Activated T-cell treated with anti-CD3 and anti-CD28 coated beads, Interleukin-2, amount 50 U/mL, for 4 hours (primary cell): ENCODE measurements at regions not wholly inside any gene's neighbourhood (a gene's known extent, or its start where the extent isn't known, plus 50 kb on each side); places are given as distances from the start of the nearest gene placed in this dataset.
A peak's percentile ranks its signal among the peaks of the same experiment; 100 is the strongest.

ENCODE experiments used
- ATAC-seq, 2 donors: fragments of 200-7000 bp; cut with Tn5 transposase; one replicate each; pipeline ENCODE4 v1.10.0; 2021
- DNase-seq: peaks from one replicate; pipeline ENCODE4 v3.0.0-alpha.2; 2020
- H3K27me3 Mint-ChIP-seq: one replicate; pipeline ENCODE4 v1.8.0; 2021; ENCODE audit warnings: low read depth, mixed read lengths
- H3K36me3 Mint-ChIP-seq: one replicate; pipeline ENCODE4 v1.8.0; 2022; ENCODE audit warnings: mixed read lengths; ENCODE audit not compliant: insufficient read depth
- H3K4me1 Mint-ChIP-seq: one replicate; pipeline ENCODE4 v1.8.0; 2021; ENCODE audit warnings: low read depth, mixed read lengths
- H3K4me3 Mint-ChIP-seq: one replicate; pipeline ENCODE4 v1.8.0; 2021; ENCODE audit warnings: mild to moderate bottlenecking, moderate library complexity, mixed read lengths
- H3K9me3 Mint-ChIP-seq: one replicate; pipeline ENCODE4 v1.8.0; 2021; ENCODE audit warnings: mixed read lengths

DNA sequence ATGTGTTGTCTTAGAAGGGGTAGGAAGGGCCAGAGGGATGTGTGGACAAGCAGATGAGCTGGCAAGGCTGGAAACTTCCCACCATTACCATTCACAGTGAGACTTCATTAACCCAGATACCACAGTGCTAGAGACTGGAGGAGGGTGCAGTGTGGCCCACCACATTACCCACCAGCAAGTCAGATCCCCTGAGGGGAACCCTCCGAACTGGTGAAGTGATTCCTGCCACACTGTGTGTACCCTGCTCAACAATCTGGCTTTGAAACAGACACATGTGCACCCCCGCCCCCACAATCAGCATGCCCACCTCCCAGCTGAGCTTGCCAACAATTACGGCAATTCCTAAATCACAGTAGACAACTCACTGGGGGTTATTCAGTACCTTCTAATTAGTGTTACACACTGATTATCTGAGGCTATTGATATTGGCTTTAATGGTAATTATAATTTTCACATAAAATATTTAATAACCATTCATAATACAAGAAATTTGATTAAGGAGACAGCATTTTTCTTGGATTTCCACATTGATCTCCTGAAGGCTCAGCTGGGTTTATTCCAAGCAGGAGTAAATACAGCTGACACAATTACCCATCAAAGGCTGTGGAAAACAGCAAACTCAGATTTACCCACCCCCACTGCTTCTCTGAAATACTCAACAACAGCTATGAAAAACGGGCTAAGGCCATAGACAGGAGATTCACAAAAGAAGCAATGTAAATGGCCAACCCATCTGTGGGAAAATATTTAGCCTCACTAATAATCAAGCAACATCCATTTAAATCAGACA is 169.3 kb upstream of the FSTL4 start:
- no peaks in the 10 kb centered on the region for H3K36me3 Mint-ChIP-seq
- DNase-seq (no peak), ATAC-seq (no peak)
- no peaks in the 10 kb centered on the region for H3K4me1 Mint-ChIP-seq
- no peaks in the 10 kb centered on the region for H3K9me3 Mint-ChIP-seq
- H3K4me3 Mint-ChIP-seq = no peak overlapping the region
- H3K27me3 Mint-ChIP-seq = no peaks in the 10 kb centered on the region

GRCh38 chr5:133780619-133781280 is 168.4 kb upstream of the FSTL4 start:
- no peaks in the 10 kb centered on the region for H3K9me3 Mint-ChIP-seq
- no peaks in the 10 kb centered on the region for H3K36me3 Mint-ChIP-seq
- no peak for ATAC-seq
- no peak overlapping the region for H3K4me3 Mint-ChIP-seq
- no peaks in the 10 kb centered on the region for H3K27me3 Mint-ChIP-seq
- no peak for DNase-seq
- H3K4me1 Mint-ChIP-seq = no peaks in the 10 kb centered on the region

- Mint-ChIP-seq H3K36me3 (no peaks in the 10 kb centered on the region), H3K27me3 (no peaks in the 10 kb centered on the region), H3K4me3 (no peak overlapping the region), H3K4me1 (no peaks in the 10 kb centered on the region), H3K9me3 (no peaks in the 10 kb centered on the region)
- no peak for DNase-seq
- ATAC-seq = no peak
Measured at GRCh38 chr5:133779828-133780475, 167.6 kb upstream of the FSTL4 start.

GRCh38 chr5:133778636-133779035 is 166.3 kb upstream of the FSTL4 start:
- Mint-ChIP-seq H3K9me3 (no peaks in the 10 kb centered on the region), H3K4me3 (no peak overlapping the region), H3K36me3 (no peaks in the 10 kb centered on the region), H3K4me1 (no peaks in the 10 kb centered on the region), H3K27me3 (peaks cover under 1% of the 10 kb centered on the region)
- no peak for ATAC-seq
- DNase-seq = no peak

DNA sequence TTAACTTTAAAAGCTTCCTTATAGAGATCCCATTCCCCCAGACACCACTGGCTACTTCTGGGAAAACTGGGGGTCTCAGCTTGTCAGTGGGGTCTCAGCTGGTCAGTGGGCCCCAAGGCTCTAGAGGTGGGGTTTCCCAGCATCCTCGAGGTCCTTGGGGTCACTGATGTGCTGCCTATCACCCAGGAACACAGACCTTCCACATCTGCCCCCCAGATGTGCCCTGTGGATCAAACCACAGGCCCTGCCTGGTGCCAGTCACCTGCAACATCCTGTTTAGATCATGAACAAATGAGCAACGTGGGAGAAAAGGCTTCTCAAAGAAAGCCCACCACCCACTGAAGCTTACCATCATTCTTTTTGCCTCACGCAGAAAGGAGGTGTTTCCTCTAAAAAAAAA is 165.6 kb upstream of the FSTL4 start:
- DNase-seq (no peak), ATAC-seq (no peak)
- peaks cover 3% of the 10 kb centered on the region for H3K27me3 Mint-ChIP-seq
- H3K9me3 Mint-ChIP-seq = no peaks in the 10 kb centered on the region
- no peak overlapping the region for H3K4me3 Mint-ChIP-seq
- no peaks in the 10 kb centered on the region for H3K36me3 Mint-ChIP-seq
- H3K4me1 Mint-ChIP-seq = no peaks in the 10 kb centered on the region

GRCh38 chr5:133775584-133776304 is 163.4 kb upstream of the FSTL4 start:
- Mint-ChIP-seq H3K36me3 (no peaks in the 10 kb centered on the region), H3K27me3 (peaks cover 3% of the 10 kb centered on the region), H3K9me3 (no peaks in the 10 kb centered on the region), H3K4me3 (no peak overlapping the region), H3K4me1 (no peaks in the 10 kb centered on the region)
- DNase-seq = no peak
- ATAC-seq = no peak

- Mint-ChIP-seq H3K36me3 (no peaks in the 10 kb centered on the region), H3K4me1 (no peaks in the 10 kb centered on the region), H3K4me3 (no peak overlapping the region), H3K27me3 (peaks cover 5% of the 10 kb centered on the region), H3K9me3 (no peaks in the 10 kb centered on the region)
- DNase-seq (no peak), ATAC-seq (no peak)
Measured at GRCh38 chr5:133773247-133774202, 161.2 kb upstream of the FSTL4 start.

DNA sequence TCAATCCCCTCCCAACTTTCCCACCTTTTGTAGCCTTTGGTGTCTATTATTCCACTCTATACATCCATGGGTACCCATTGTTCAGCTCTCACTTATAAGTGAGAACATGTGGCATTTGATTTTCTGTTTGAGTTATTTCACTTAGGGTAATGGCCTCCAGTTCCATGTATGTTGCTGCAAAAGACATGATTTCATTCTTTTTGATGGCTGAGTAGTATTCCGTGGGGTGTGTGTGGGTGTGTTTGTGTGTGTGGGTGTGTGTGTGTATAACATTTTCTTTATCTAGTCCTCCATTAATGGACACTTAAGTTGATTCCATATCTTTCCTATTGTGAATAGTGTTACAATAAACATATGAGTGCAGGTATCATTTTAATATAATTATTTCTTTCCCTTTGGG is 157.5 kb upstream of the FSTL4 start:
- peaks cover 10% of the 10 kb centered on the region for H3K27me3 Mint-ChIP-seq
- no peak overlapping the region for H3K4me3 Mint-ChIP-seq
- H3K4me1 Mint-ChIP-seq = no peaks in the 10 kb centered on the region

GRCh38 chr5:133763744-133764143 is 151.4 kb upstream of the FSTL4 start:
- Mint-ChIP-seq H3K9me3 (no peaks in the 10 kb centered on the region), H3K4me3 (no peak overlapping the region), H3K36me3 (no peaks in the 10 kb centered on the region), H3K27me3 (peaks cover 6% of the 10 kb centered on the region), H3K4me1 (no peaks in the 10 kb centered on the region)
- ATAC-seq = no peak
- no peak for DNase-seq

More for the DNA sequence above, 157.5 kb upstream of the FSTL4 start:
- ATAC-seq = no peak
- no peaks in the 10 kb centered on the region for H3K9me3 Mint-ChIP-seq
- no peak for DNase-seq
- no peaks in the 10 kb centered on the region for H3K36me3 Mint-ChIP-seq

GRCh38 chr5:133761632-133762031 is 149.3 kb upstream of the FSTL4 start:
- H3K36me3 Mint-ChIP-seq = no peaks in the 10 kb centered on the region
- no peak for ATAC-seq
- H3K4me3 Mint-ChIP-seq = no peak overlapping the region
- no peaks in the 10 kb centered on the region for H3K9me3 Mint-ChIP-seq
- DNase-seq = no peak
- no peaks in the 10 kb centered on the region for H3K4me1 Mint-ChIP-seq
- peaks cover 3% of the 10 kb centered on the region for H3K27me3 Mint-ChIP-seq

DNA sequence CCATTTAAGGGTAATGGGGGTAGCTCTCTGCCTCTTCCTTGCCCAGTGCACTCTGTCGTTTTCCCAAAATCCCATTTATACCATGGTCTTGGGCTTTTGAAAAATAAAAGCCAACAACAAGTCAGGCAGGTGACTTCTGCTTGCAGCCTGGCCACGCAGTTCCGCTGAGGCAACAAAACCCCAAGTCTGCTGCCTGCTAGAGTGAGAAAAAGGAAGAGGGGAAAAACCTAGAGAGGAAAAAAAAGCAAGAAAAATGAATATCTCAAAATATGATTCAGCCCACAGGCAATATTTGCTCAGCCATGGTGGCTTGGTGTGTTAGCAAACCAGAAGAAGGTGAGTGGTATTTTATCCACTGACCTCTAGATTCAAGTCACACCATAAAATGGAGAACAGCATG is 148.2 kb upstream of the FSTL4 start:
- Mint-ChIP-seq H3K4me1 (no peaks in the 10 kb centered on the region), H3K36me3 (no peaks in the 10 kb centered on the region), H3K27me3 (peaks cover 10% of the 10 kb centered on the region), H3K4me3 (no peak overlapping the region), H3K9me3 (no peaks in the 10 kb centered on the region)
- DNase-seq (no peak), ATAC-seq (no peak)

DNA sequence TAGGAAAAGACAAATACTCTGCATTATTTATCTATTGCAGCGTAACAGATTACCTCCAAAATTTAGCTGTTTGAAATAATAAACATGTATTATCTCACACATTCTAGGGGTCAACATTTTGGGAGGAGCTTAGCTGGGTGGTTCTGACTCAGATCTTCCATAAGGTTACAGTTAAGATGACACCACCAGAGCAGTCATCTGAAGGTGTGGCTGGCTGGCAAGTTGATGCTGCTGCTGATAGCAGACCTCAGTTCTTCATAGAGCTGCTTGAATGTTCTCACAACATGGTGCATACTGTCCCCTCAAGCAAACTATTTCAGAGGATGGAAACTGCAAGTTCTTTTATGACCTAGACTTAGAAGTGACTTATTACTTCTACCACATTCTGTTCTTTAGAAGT is 146.3 kb upstream of the FSTL4 start:
- DNase-seq = no peak
- H3K9me3 Mint-ChIP-seq = no peaks in the 10 kb centered on the region
- no peaks in the 10 kb centered on the region for H3K4me1 Mint-ChIP-seq
- peaks cover 21% of the 10 kb centered on the region for H3K27me3 Mint-ChIP-seq
- ATAC-seq = peak in 1 of 2 donors; percentile 53
- no peaks in the 10 kb centered on the region for H3K36me3 Mint-ChIP-seq
- no peak overlapping the region for H3K4me3 Mint-ChIP-seq

GRCh38 chr5:133757396-133757945 is 145.1 kb upstream of the FSTL4 start:
- peaks cover 21% of the 10 kb centered on the region for H3K27me3 Mint-ChIP-seq
- no peaks in the 10 kb centered on the region for H3K36me3 Mint-ChIP-seq

More at GRCh38 chr5:133757396-133757945, 145.1 kb upstream of the FSTL4 start:
- no peaks in the 10 kb centered on the region for H3K9me3 Mint-ChIP-seq
- ATAC-seq = no peak
- no peak overlapping the region for H3K4me3 Mint-ChIP-seq
- no peaks in the 10 kb centered on the region for H3K4me1 Mint-ChIP-seq
- no peak for DNase-seq
